ENCODE measurements at regions not wholly inside any gene's neighbourhood (a gene's known extent, or its start where the extent isn't known, plus 50 kb on each side); places are given as distances from the start of the nearest gene placed in this dataset.

GRCh38 chr6:9101920-9102319 lies 666.6 kb upstream of the SLC35B3 start:
- Histone ChIP-seq H3K4me3 (ENCODE audit: low read depth in 1 of 2, low read length in 2 of 2) (no peak overlapping the region), H3K4me1 (ENCODE audit: insufficient read depth, low read length) (no peaks in the 10 kb centered on the region), H3K27me3 (ENCODE audit: control insufficient read depth in 1 of 2, insufficient read depth in 2 of 2, low read length in 2 of 2) (no peaks in the 10 kb centered on the region), H3K27ac (ENCODE audit: low read depth, low read length) (no peak overlapping the region), H3K9me3 (ENCODE audit: low read length) (no peaks in the 10 kb centered on the region), H3K36me3 (ENCODE audit: insufficient read depth, low read length) (no peaks in the 10 kb centered on the region), H3K9ac (ENCODE audit: low read length) (no peak overlapping the region)

- no peak overlapping the region for H3K27ac ChIP-seq (ENCODE audit: low read depth, low read length)
- H3K9ac ChIP-seq (ENCODE audit: low read length): no peak overlapping the region
- H3K27me3 ChIP-seq (ENCODE audit: control insufficient read depth in 1 of 2, insufficient read depth in 2 of 2, low read length in 2 of 2): no peaks in the 10 kb centered on the region
- no peaks in the 10 kb centered on the region for H3K9me3 ChIP-seq (ENCODE audit: low read length)
- no peaks in the 10 kb centered on the region for H3K4me1 ChIP-seq (ENCODE audit: insufficient read depth, low read length)
- no peaks in the 10 kb centered on the region for H3K36me3 ChIP-seq (ENCODE audit: insufficient read depth, low read length)
- H3K4me3 ChIP-seq (ENCODE audit: low read depth in 1 of 2, low read length in 2 of 2): no peak overlapping the region
Observed at GRCh38 chr6:9100869-9101580, 665.7 kb upstream of the SLC35B3 start.

- no peaks in the 10 kb centered on the region for H3K9me3 ChIP-seq (ENCODE audit: low read length)
- H3K36me3 ChIP-seq (ENCODE audit: insufficient read depth, low read length): no peaks in the 10 kb centered on the region
- no peak overlapping the region for H3K27ac ChIP-seq (ENCODE audit: low read depth, low read length)
- no peaks in the 10 kb centered on the region for H3K27me3 ChIP-seq (ENCODE audit: control insufficient read depth in 1 of 2, insufficient read depth in 2 of 2, low read length in 2 of 2)
- no peaks in the 10 kb centered on the region for H3K4me1 ChIP-seq (ENCODE audit: insufficient read depth, low read length)
- H3K4me3 ChIP-seq (ENCODE audit: low read depth in 1 of 2, low read length in 2 of 2): no peak overlapping the region
- H3K9ac ChIP-seq (ENCODE audit: low read length): no peak overlapping the region
Observed at GRCh38 chr6:9095729-9096128, 660.4 kb upstream of the SLC35B3 start.

GRCh38 chr6:9095137-9095536 lies 659.8 kb upstream of the SLC35B3 start:
- H3K9me3 ChIP-seq (ENCODE audit: low read length): no peaks in the 10 kb centered on the region
- H3K27me3 ChIP-seq (ENCODE audit: control insufficient read depth in 1 of 2, insufficient read depth in 2 of 2, low read length in 2 of 2): no peaks in the 10 kb centered on the region
- no peak overlapping the region for H3K9ac ChIP-seq (ENCODE audit: low read length)
- no peak overlapping the region for H3K27ac ChIP-seq (ENCODE audit: low read depth, low read length)
- no peak overlapping the region for H3K4me3 ChIP-seq (ENCODE audit: low read depth in 1 of 2, low read length in 2 of 2)
- H3K4me1 ChIP-seq (ENCODE audit: insufficient read depth, low read length): no peaks in the 10 kb centered on the region
- H3K36me3 ChIP-seq (ENCODE audit: insufficient read depth, low read length): no peaks in the 10 kb centered on the region

- Histone ChIP-seq H3K27me3 (ENCODE audit: control insufficient read depth in 1 of 2, insufficient read depth in 2 of 2, low read length in 2 of 2) (no peaks in the 10 kb centered on the region), H3K36me3 (ENCODE audit: insufficient read depth, low read length) (no peaks in the 10 kb centered on the region), H3K27ac (ENCODE audit: low read depth, low read length) (no peak overlapping the region), H3K4me3 (ENCODE audit: low read depth in 1 of 2, low read length in 2 of 2) (no peak overlapping the region), H3K9ac (ENCODE audit: low read length) (no peak overlapping the region), H3K4me1 (ENCODE audit: insufficient read depth, low read length) (no peaks in the 10 kb centered on the region), H3K9me3 (ENCODE audit: low read length) (no peaks in the 10 kb centered on the region)
Observed at GRCh38 chr6:9089724-9090123, 654.4 kb upstream of the SLC35B3 start.

- Histone ChIP-seq H3K36me3 (ENCODE audit: insufficient read depth, low read length) (no peaks in the 10 kb centered on the region), H3K4me3 (ENCODE audit: low read depth in 1 of 2, low read length in 2 of 2) (no peak overlapping the region), H3K9me3 (ENCODE audit: low read length) (no peaks in the 10 kb centered on the region), H3K9ac (ENCODE audit: low read length) (no peak overlapping the region), H3K27me3 (ENCODE audit: control insufficient read depth in 1 of 2, insufficient read depth in 2 of 2, low read length in 2 of 2) (no peaks in the 10 kb centered on the region), H3K27ac (ENCODE audit: low read depth, low read length) (no peak overlapping the region), H3K4me1 (ENCODE audit: insufficient read depth, low read length) (no peaks in the 10 kb centered on the region)
Observed at GRCh38 chr6:9087470-9087869, 652.1 kb upstream of the SLC35B3 start.

GRCh38 chr6:9086331-9086730 lies 651.0 kb upstream of the SLC35B3 start:
- Histone ChIP-seq H3K27me3 (ENCODE audit: control insufficient read depth in 1 of 2, insufficient read depth in 2 of 2, low read length in 2 of 2) (no peaks in the 10 kb centered on the region), H3K4me1 (ENCODE audit: insufficient read depth, low read length) (no peaks in the 10 kb centered on the region), H3K27ac (ENCODE audit: low read depth, low read length) (no peak overlapping the region), H3K4me3 (ENCODE audit: low read depth in 1 of 2, low read length in 2 of 2) (no peak overlapping the region), H3K9ac (ENCODE audit: low read length) (no peak overlapping the region), H3K9me3 (ENCODE audit: low read length) (no peaks in the 10 kb centered on the region), H3K36me3 (ENCODE audit: insufficient read depth, low read length) (no peaks in the 10 kb centered on the region)

GRCh38 chr6:9085709-9086070 lies 650.3 kb upstream of the SLC35B3 start:
- Histone ChIP-seq H3K27me3 (ENCODE audit: control insufficient read depth in 1 of 2, insufficient read depth in 2 of 2, low read length in 2 of 2) (no peaks in the 10 kb centered on the region), H3K4me1 (ENCODE audit: insufficient read depth, low read length) (no peaks in the 10 kb centered on the region), H3K27ac (ENCODE audit: low read depth, low read length) (no peak overlapping the region), H3K36me3 (ENCODE audit: insufficient read depth, low read length) (no peaks in the 10 kb centered on the region), H3K9me3 (ENCODE audit: low read length) (no peaks in the 10 kb centered on the region), H3K9ac (ENCODE audit: low read length) (no peak overlapping the region), H3K4me3 (ENCODE audit: low read depth in 1 of 2, low read length in 2 of 2) (no peak overlapping the region)

- no peaks in the 10 kb centered on the region for H3K27me3 ChIP-seq (ENCODE audit: control insufficient read depth in 1 of 2, insufficient read depth in 2 of 2, low read length in 2 of 2)
- no peak overlapping the region for H3K9ac ChIP-seq (ENCODE audit: low read length)
- no peaks in the 10 kb centered on the region for H3K36me3 ChIP-seq (ENCODE audit: insufficient read depth, low read length)
- no peaks in the 10 kb centered on the region for H3K9me3 ChIP-seq (ENCODE audit: low read length)
- H3K4me3 ChIP-seq (ENCODE audit: low read depth in 1 of 2, low read length in 2 of 2): no peak overlapping the region
- no peak overlapping the region for H3K27ac ChIP-seq (ENCODE audit: low read depth, low read length)
- no peaks in the 10 kb centered on the region for H3K4me1 ChIP-seq (ENCODE audit: insufficient read depth, low read length)
Observed at GRCh38 chr6:9085054-9085708, 649.8 kb upstream of the SLC35B3 start.

GRCh38 chr6:9083108-9083507 lies 647.8 kb upstream of the SLC35B3 start:
- Histone ChIP-seq H3K27ac (ENCODE audit: low read depth, low read length) (no peak overlapping the region), H3K36me3 (ENCODE audit: insufficient read depth, low read length) (no peaks in the 10 kb centered on the region), H3K27me3 (ENCODE audit: control insufficient read depth in 1 of 2, insufficient read depth in 2 of 2, low read length in 2 of 2) (no peaks in the 10 kb centered on the region), H3K9ac (ENCODE audit: low read length) (no peak overlapping the region), H3K4me3 (ENCODE audit: low read depth in 1 of 2, low read length in 2 of 2) (no peak overlapping the region), H3K9me3 (ENCODE audit: low read length) (no peaks in the 10 kb centered on the region), H3K4me1 (ENCODE audit: insufficient read depth, low read length) (no peaks in the 10 kb centered on the region)

GRCh38 chr6:9066726-9067125 lies 631.4 kb upstream of the SLC35B3 start:
- no peaks in the 10 kb centered on the region for H3K4me1 ChIP-seq (ENCODE audit: insufficient read depth, low read length)
- H3K9ac ChIP-seq (ENCODE audit: low read length): no peak overlapping the region
- H3K9me3 ChIP-seq (ENCODE audit: low read length): no peaks in the 10 kb centered on the region
- H3K27ac ChIP-seq (ENCODE audit: low read depth, low read length): no peak overlapping the region
- H3K36me3 ChIP-seq (ENCODE audit: insufficient read depth, low read length): no peaks in the 10 kb centered on the region
- H3K4me3 ChIP-seq (ENCODE audit: low read depth in 1 of 2, low read length in 2 of 2): no peak overlapping the region
- no peaks in the 10 kb centered on the region for H3K27me3 ChIP-seq (ENCODE audit: control insufficient read depth in 1 of 2, insufficient read depth in 2 of 2, low read length in 2 of 2)

GRCh38 chr6:9064156-9064555 lies 628.8 kb upstream of the SLC35B3 start:
- no peak overlapping the region for H3K27ac ChIP-seq (ENCODE audit: low read depth, low read length)
- H3K9ac ChIP-seq (ENCODE audit: low read length): no peak overlapping the region
- no peaks in the 10 kb centered on the region for H3K36me3 ChIP-seq (ENCODE audit: insufficient read depth, low read length)
- H3K9me3 ChIP-seq (ENCODE audit: low read length): no peaks in the 10 kb centered on the region
- H3K4me1 ChIP-seq (ENCODE audit: insufficient read depth, low read length): no peaks in the 10 kb centered on the region
- no peak overlapping the region for H3K4me3 ChIP-seq (ENCODE audit: low read depth in 1 of 2, low read length in 2 of 2)
- no peaks in the 10 kb centered on the region for H3K27me3 ChIP-seq (ENCODE audit: control insufficient read depth in 1 of 2, insufficient read depth in 2 of 2, low read length in 2 of 2)
